Activated CD8-positive, alpha-beta memory T cell treated with anti-CD3 and anti-CD28 coated beads, Interleukin-2, amount 10 ng/mL, durations not matched to agents 7 days and 5 days (primary cell): ENCODE measurements at regions not wholly inside any gene's neighbourhood (a gene's known extent, or its start where the extent isn't known, plus 50 kb on each side); places are given as distances from the start of the nearest gene placed in this dataset.

Experiments
- ATAC-seq: fragments of 150-1000 bp; cut with Tn5 transposase; one replicate; pipeline ENCODE4 v1.10.0; 2021; ENCODE audit warnings: moderate library complexity
- CTCF ChIA-PET: fragments of 350-600 bp; sonication (Branson Sonifier 250); formaldehyde crosslinking; loops from one replicate; lab custom pipeline; 2021; ENCODE audit warnings: antibody characterized with exemption; lab: Charles Lee
- DNase-seq: peaks from one replicate; pipeline ENCODE4 v3.0.0-alpha.2; 2020
- H3K27ac Mint-ChIP-seq: one replicate; pipeline ENCODE4 v1.8.0; 2021; ENCODE audit warnings: mild to moderate bottlenecking, mixed read lengths
- H3K27me3 Mint-ChIP-seq: one replicate; pipeline ENCODE4 v1.8.0; 2021; ENCODE audit warnings: mixed read lengths
- H3K36me3 Mint-ChIP-seq: one replicate; pipeline ENCODE4 v1.8.0; 2021; ENCODE audit warnings: mild to moderate bottlenecking, mixed read lengths
- H3K4me1 Mint-ChIP-seq: one replicate; pipeline ENCODE4 v1.8.0; 2021; ENCODE audit warnings: mixed read lengths
- H3K4me3 Mint-ChIP-seq: one replicate; pipeline ENCODE4 v1.8.0; 2021; ENCODE audit warnings: mild to moderate bottlenecking, moderate library complexity, mixed read lengths
- H3K9me3 Mint-ChIP-seq: one replicate; pipeline ENCODE4 v1.8.0; 2022; ENCODE audit warnings: low read depth, mixed read lengths

DNA sequence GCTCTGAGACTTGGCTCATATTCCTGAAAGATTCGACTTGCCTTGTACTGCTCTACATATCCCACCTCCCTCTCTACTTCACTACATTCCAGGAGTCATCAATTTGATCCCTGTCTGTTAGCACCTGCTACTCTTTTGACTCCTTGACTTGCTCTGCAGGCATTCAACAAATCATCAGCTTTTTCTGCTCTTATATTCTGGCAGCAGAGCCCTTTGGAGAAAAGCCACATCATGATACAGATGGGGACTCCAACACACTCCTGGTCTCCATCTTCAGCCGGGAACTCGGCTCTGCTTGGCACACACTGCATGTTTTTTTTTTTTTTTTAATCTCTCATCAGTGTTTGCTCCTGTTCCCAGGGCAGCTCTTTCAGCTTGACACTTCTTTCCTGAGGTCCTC, 293.2 kb upstream of the LCORL start:
- CTCF ChIA-PET, result no interaction called here
- no peak for DNase-seq
- Mint-ChIP-seq H3K4me1 (no peaks in the 10 kb centered on the region), H3K27me3 (peaks cover 10% of the 10 kb centered on the region), H3K36me3 (no peaks in the 10 kb centered on the region), H3K4me3 (no peak overlapping the region), H3K9me3 (no peaks in the 10 kb centered on the region), H3K27ac (no peak overlapping the region)
- no peak for ATAC-seq

DNA sequence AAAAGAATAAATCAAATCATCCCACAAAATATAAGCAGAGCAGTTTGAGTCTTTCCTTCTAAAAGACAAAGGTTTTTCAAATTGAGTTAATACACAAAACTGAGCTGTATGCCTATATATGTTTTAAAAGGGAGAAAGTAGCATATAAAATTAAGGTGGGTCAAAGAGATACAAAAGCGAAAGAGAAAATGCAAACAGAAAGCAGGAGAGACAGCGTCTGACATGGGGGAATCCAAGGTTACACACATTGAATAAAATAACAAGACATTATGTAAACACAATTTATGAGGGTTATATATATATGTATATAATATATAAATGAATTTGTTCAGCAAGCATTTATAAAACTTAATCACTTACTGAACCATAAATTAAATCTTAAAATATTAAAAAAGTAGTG, 276.1 kb upstream of the LCORL start:
- Mint-ChIP-seq H3K36me3 (no peaks in the 10 kb centered on the region), H3K4me3 (no peak overlapping the region)
- no peak for ATAC-seq

DNA sequence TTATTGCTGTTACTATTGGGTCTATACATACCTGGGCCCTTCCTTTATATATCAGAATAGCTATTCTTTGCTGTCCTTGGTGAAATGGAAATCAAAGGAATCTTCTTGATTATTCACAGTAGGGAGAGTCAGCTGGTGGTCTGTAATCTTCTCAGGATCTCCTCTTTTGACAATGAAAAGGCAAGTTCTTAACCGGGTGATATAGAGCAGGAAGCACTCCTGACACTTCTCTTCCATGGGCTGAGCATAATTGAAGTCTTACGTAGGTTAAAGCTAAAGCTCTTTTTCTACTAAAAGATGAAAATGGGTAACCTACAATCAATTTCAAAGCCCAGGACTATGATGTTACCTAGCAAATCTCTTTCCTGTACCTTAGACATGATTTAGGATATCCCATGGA, 274.9 kb upstream of the LCORL start:
- Mint-ChIP-seq H3K27me3 (no peaks in the 10 kb centered on the region), H3K9me3 (no peaks in the 10 kb centered on the region), H3K27ac (no peak overlapping the region), H3K36me3 (no peaks in the 10 kb centered on the region), H3K4me3 (no peak overlapping the region), H3K4me1 (no peaks in the 10 kb centered on the region)
- DNase-seq (no peak), ATAC-seq (no peak)
- CTCF ChIA-PET, result no interaction called here

More for the DNA sequence above, 276.1 kb upstream of the LCORL start:
- no peaks in the 10 kb centered on the region for H3K27me3 Mint-ChIP-seq
- H3K4me1 Mint-ChIP-seq, result no peaks in the 10 kb centered on the region
- H3K27ac Mint-ChIP-seq, result no peak overlapping the region
- no peak for DNase-seq
- CTCF ChIA-PET, result no interaction called here
- no peaks in the 10 kb centered on the region for H3K9me3 Mint-ChIP-seq

DNA sequence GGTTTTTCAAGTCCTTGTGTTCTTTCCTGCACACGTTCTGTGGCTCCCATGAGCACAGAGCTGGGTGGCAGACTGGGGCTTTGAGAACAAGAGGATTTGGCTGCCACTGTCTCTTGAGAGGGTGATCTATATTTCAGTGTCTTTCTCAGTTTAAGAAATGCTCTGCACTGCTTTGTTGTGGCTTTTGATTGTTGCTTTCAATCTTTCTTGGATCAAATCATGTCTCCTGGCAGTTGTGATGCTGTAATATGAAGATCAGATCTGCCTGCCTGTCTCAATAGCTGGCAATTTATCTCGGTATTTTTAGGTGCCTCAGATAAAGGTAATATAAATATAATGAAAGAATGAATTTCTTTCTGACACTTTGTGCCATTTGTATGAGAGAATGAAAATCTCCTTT, 273.3 kb upstream of the LCORL start:
- Mint-ChIP-seq H3K4me1 (no peaks in the 10 kb centered on the region), H3K27ac (no peak overlapping the region), H3K4me3 (no peak overlapping the region), H3K27me3 (no peaks in the 10 kb centered on the region), H3K9me3 (no peaks in the 10 kb centered on the region), H3K36me3 (no peaks in the 10 kb centered on the region)
- ATAC-seq (no peak), DNase-seq (no peak)
- CTCF ChIA-PET, result no interaction called here

DNA sequence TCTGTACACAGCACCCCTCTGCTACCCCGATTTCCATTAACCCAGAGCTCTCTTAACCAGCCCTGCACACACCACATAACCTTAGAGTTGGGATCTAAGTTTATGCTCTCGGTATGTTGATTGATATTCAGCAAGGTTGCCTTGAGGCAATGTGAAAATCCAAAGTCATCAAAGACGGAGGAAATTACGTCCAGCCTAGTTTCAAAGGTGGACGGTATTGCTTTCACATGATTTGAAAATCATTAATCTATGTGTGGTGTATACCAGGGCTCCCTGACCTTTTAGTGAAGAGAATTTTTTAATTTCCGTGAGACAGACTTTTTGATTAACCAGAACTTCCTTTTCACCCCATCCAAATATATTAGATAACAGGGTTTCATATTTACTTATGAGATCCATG, 272.5 kb upstream of the LCORL start:
- Mint-ChIP-seq H3K4me3 (no peak overlapping the region), H3K27me3 (no peaks in the 10 kb centered on the region), H3K4me1 (no peaks in the 10 kb centered on the region), H3K36me3 (no peaks in the 10 kb centered on the region), H3K9me3 (no peaks in the 10 kb centered on the region), H3K27ac (no peak overlapping the region)
- ATAC-seq, result no peak
- CTCF ChIA-PET, result no interaction called here
- no peak for DNase-seq

DNA sequence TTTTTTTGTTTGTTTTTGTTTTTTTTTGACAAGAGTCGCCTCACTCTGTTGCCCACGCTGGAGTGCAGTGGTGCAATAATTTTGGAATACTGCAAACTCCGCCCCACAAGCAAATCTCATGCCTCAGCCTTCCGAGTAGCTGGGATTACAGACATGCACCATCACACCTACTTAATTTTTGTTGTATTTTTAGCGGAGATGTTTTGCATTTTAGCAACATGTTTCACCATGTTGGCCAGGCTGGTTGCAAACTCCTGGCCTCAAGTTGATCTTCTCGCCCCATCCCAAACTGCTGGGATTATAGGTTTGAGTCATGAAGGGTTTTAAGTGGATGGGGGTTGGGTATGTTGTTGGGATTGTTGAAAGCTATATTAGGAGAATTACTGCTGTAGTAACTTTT, 270.9 kb upstream of the LCORL start:
- H3K36me3 Mint-ChIP-seq, result no peaks in the 10 kb centered on the region
- ATAC-seq (no peak), DNase-seq (no peak)
- CTCF ChIA-PET, result no interaction called here
- no peak overlapping the region for H3K27ac Mint-ChIP-seq
- H3K4me3 Mint-ChIP-seq, result no peak overlapping the region
- no peaks in the 10 kb centered on the region for H3K9me3 Mint-ChIP-seq
- no peaks in the 10 kb centered on the region for H3K4me1 Mint-ChIP-seq
- no peaks in the 10 kb centered on the region for H3K27me3 Mint-ChIP-seq

DNA sequence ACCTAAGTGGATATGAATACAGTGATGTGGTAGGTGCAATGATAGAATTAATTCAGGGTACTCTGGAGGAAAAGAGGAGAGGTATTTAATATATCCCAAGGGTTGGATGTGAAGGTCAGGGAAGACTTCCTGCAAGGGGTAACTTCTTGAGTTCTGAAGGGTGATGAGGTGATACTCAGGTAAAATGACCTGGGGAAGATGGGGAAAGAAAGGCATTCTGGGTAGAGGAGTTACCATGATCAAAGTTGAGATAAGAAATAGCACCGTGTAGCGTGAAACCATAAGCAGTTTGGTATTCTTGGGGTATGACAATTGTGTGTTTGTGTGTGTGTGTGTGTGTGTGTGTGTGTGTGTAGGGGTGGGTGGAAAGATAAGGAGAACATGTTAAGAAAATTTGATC, 270.4 kb upstream of the LCORL start:
- no peak overlapping the region for H3K27ac Mint-ChIP-seq
- H3K36me3 Mint-ChIP-seq, result no peaks in the 10 kb centered on the region
- no peaks in the 10 kb centered on the region for H3K9me3 Mint-ChIP-seq
- H3K27me3 Mint-ChIP-seq, result no peaks in the 10 kb centered on the region
- no peaks in the 10 kb centered on the region for H3K4me1 Mint-ChIP-seq
- ATAC-seq (no peak), DNase-seq (no peak)
- no peak overlapping the region for H3K4me3 Mint-ChIP-seq
- CTCF ChIA-PET, result no interaction called here

DNA sequence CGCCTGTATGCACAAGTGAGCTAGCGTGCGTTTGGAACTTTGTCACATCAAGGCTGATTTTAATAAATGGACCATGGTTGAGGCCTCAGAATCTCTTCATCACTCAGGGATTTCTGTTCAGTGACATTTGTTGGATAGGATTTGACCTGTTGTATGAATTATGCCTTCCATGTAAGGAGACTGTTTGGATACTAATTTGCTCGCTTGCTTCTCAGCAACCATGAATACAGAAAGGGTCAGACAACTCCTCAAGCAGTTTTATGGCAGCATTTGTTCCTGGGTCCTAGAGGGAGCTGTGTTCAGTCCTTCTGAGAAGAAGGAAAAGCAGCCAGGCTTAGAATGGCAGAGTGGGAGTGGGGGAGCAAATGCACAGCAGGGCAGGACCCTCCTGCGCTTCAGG, 269.7 kb upstream of the LCORL start:
- H3K4me1 Mint-ChIP-seq, result no peaks in the 10 kb centered on the region
- CTCF ChIA-PET, result no interaction called here
- H3K9me3 Mint-ChIP-seq, result no peaks in the 10 kb centered on the region
- ATAC-seq (no peak), DNase-seq (no peak)
- H3K27ac Mint-ChIP-seq, result no peak overlapping the region
- H3K36me3 Mint-ChIP-seq, result no peaks in the 10 kb centered on the region
- no peak overlapping the region for H3K4me3 Mint-ChIP-seq
- no peaks in the 10 kb centered on the region for H3K27me3 Mint-ChIP-seq

DNA sequence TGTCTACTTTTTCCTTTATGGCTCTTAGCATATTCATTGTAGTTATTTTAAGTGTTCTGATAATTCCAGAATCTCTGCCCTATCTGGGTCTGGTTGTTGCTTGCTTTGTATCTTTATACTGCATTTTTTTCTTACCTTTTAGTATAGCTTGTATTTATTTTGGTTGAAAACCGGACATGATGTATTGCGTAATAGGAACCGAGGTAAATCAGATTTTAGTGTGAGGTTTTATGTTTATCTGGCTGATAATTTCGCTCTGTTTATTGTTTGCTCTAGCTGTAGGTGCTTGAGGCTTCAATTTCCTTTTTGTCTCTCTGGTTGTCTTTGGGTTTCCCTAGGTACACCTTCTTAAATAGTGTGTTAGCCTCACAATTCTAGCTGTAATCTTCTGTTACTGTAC, 263.8 kb upstream of the LCORL start:
- no peaks in the 10 kb centered on the region for H3K27me3 Mint-ChIP-seq
- H3K4me3 Mint-ChIP-seq, result no peak overlapping the region
- H3K27ac Mint-ChIP-seq, result no peak overlapping the region
- DNase-seq (no peak), ATAC-seq (no peak)
- H3K9me3 Mint-ChIP-seq, result no peaks in the 10 kb centered on the region
- H3K4me1 Mint-ChIP-seq, result no peaks in the 10 kb centered on the region
- H3K36me3 Mint-ChIP-seq, result no peaks in the 10 kb centered on the region
- CTCF ChIA-PET, result no interaction called here

DNA sequence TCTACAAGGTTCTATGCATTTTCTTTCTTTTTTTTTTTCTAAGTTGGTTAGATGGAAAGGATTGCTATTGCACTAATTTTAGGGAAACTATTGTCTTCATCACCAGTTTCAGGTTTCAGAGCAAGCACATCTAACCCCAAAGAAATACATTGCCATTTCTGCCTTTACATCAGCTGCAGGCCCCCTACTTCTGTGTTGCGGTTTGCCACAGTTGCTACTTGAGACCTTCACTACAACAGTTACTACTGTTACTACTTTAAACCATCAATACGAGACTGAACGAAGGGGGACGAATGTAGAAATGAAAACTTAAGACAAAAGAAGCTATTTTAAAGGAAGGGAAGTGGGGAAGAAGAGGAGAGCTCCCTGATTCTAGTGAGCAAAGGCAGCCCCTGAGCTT, 256.7 kb upstream of the LCORL start:
- no peak overlapping the region for H3K4me3 Mint-ChIP-seq
- H3K9me3 Mint-ChIP-seq, result peaks cover 3% of the 10 kb centered on the region
- H3K36me3 Mint-ChIP-seq, result no peaks in the 10 kb centered on the region
- ATAC-seq (no peak), DNase-seq (no peak)
- no peaks in the 10 kb centered on the region for H3K27me3 Mint-ChIP-seq
- no peak overlapping the region for H3K27ac Mint-ChIP-seq
- H3K4me1 Mint-ChIP-seq, result no peaks in the 10 kb centered on the region
- CTCF ChIA-PET, result no interaction called here

DNA sequence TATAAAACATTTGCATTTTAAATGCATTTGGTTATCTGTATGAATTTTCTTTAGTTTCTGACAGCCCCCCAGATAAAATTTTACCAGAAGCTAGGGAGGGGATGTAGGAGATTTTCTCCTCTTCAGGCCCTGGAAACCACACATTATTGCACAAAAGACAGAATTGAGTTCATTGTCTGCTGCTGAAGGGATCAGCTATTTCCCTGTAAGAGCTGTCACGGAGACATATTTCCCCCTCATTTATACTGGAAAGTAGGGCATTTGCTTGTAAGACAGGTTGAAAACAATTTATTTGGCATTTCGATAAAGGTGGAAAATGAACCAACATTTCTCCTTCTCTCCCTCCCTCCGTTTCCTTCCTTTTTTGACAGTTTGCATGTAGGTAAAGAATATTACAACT, 241.3 kb upstream of the LCORL start:
- DNase-seq (no peak), ATAC-seq (no peak)
- no peaks in the 10 kb centered on the region for H3K27me3 Mint-ChIP-seq
- no peaks in the 10 kb centered on the region for H3K36me3 Mint-ChIP-seq
- no peak overlapping the region for H3K4me3 Mint-ChIP-seq
- H3K4me1 Mint-ChIP-seq, result no peaks in the 10 kb centered on the region
- H3K27ac Mint-ChIP-seq, result no peak overlapping the region
- H3K9me3 Mint-ChIP-seq, result peaks cover 6% of the 10 kb centered on the region
- CTCF ChIA-PET, result no interaction called here

DNA sequence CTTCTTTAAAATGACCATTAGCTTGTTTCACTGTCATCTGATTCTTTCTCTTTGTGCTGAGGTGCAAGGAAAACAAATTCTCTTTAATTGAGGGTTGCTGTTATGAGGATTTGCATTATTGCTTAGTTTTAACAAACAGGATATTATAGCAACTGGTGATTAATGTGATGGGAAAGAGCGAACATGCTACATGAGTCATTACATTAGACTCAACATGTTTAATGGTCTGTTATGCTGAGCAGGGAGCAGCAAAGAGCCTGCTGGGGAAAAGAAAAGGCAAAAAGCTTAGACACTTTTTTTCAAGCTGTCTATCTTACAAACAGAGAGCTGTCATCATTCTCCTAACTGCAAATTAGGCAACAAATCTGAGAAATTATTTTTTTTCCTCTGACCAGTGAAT, 230.5 kb upstream of the LCORL start:
- no peak for DNase-seq
- Mint-ChIP-seq H3K4me1 (no peaks in the 10 kb centered on the region), H3K9me3 (peaks cover under 1% of the 10 kb centered on the region), H3K27ac (no peak overlapping the region), H3K27me3 (no peaks in the 10 kb centered on the region), H3K36me3 (no peaks in the 10 kb centered on the region), H3K4me3 (no peak overlapping the region)
- ATAC-seq, result no peak
- CTCF ChIA-PET, result no interaction called here

DNA sequence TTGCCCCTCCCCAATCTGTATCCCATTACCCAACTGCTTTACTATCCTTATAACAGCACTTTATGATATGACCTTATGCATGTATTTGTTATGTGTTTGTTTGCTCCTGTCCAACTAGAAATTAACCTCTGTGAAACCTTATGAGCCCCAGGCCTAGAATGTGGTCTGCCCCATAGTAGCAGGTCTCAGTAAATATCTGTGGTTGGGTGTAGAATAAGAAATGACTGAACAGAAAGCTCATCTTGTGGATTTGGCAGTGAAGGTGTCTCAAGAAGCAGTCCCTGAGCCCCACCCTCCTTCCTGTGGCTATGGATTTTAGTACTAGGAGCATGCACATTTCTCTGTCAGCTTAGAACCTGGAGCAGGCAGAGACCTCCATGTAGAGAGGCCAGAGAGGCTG, 229.0 kb upstream of the LCORL start:
- no peaks in the 10 kb centered on the region for H3K36me3 Mint-ChIP-seq
- DNase-seq, result no peak
- ATAC-seq, result no peak
- no peaks in the 10 kb centered on the region for H3K9me3 Mint-ChIP-seq
- CTCF ChIA-PET, result no interaction called here
- H3K4me3 Mint-ChIP-seq, result no peak overlapping the region
- H3K27ac Mint-ChIP-seq, result no peak overlapping the region
- H3K27me3 Mint-ChIP-seq, result no peaks in the 10 kb centered on the region
- no peaks in the 10 kb centered on the region for H3K4me1 Mint-ChIP-seq

DNA sequence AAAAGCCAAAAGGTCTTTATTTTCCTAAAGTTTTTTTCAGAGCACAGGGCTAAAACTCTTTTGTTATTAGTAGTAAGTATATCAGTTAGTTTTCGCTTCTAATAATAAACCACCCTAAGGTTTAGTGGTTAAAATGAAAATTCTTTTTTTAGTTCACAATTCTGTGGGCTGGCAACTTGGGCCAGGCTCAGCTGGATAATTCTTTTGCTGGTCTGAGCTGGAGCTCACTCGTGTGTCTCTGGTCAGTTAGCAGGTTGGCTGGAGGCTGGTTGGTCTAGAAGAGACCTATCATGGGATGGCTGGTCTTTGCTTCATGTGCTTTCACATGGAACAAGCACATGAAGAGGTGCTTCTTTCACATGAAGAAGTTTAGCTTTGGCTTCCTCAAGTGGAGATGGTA, 227.1 kb upstream of the LCORL start:
- no peaks in the 10 kb centered on the region for H3K27me3 Mint-ChIP-seq
- ATAC-seq (no peak), DNase-seq (no peak)
- CTCF ChIA-PET, result no interaction called here
- H3K27ac Mint-ChIP-seq, result no peak overlapping the region
- H3K36me3 Mint-ChIP-seq, result no peaks in the 10 kb centered on the region
- no peaks in the 10 kb centered on the region for H3K9me3 Mint-ChIP-seq
- H3K4me3 Mint-ChIP-seq, result no peak overlapping the region
- H3K4me1 Mint-ChIP-seq, result no peaks in the 10 kb centered on the region

DNA sequence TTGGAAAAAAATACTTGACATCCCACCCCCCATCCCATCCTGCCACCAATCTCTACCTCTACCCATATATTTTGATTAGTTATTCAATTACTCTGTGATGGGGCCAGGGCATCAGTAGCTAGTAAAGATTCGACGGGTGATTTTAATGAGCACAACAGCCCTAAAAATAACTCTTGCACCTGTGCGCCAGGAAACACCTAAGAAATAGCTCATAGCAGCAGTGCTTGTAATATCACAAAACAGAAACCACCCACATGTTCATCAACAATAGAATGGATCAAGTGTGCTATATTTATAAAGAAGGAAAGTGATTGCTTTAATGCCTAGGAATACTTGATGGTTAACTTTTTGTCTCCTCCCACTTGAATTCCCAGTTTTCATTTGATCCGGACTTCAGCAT, 225.6 kb upstream of the LCORL start:
- CTCF ChIA-PET, result no interaction called here
- DNase-seq (no peak), ATAC-seq (no peak)
- Mint-ChIP-seq H3K27me3 (no peaks in the 10 kb centered on the region), H3K27ac (no peak overlapping the region), H3K4me1 (no peaks in the 10 kb centered on the region), H3K36me3 (no peaks in the 10 kb centered on the region), H3K4me3 (no peak overlapping the region), H3K9me3 (no peaks in the 10 kb centered on the region)
